GM19099 (cell line): ENCODE measurements at regions not wholly inside any gene's neighbourhood (a gene's known extent, or its start where the extent isn't known, plus 50 kb on each side); places are given as distances from the start of the nearest gene placed in this dataset.

Experiments used
- POLR2A ChIP-seq: IDR thresholded peaks from 3 replicates; pipeline ENCODE4 v1.6.1; 2011; ENCODE audit warnings: low read depth; ENCODE audit not compliant: insufficient read length; ENCODE audit errors: extremely low read depth

- TF ChIP-seq POLR2A, result no peak
These were observed 367.4 kb upstream of the MYT1L start for GRCh38 chr2:2698182-2699120.

- TF ChIP-seq POLR2A, result no peak
These were observed 365.8 kb upstream of the MYT1L start for GRCh38 chr2:2696733-2697455.

- TF ChIP-seq POLR2A, result no peak
These were observed 365.2 kb upstream of the MYT1L start for GRCh38 chr2:2696325-2696724.

GRCh38 chr2:2694746-2695145, 363.7 kb upstream of the MYT1L start:
- TF ChIP-seq POLR2A, result no peak

- TF ChIP-seq POLR2A, result no peak
These were observed 361.7 kb upstream of the MYT1L start for GRCh38 chr2:2692599-2693389.

- TF ChIP-seq POLR2A, result no peak
These were observed 360.3 kb upstream of the MYT1L start for GRCh38 chr2:2691419-2691818.

- no peak for TF ChIP-seq POLR2A
These were observed 359.9 kb upstream of the MYT1L start for GRCh38 chr2:2690985-2691384.

GRCh38 chr2:2689306-2689705, 358.2 kb upstream of the MYT1L start:
- no peak for TF ChIP-seq POLR2A

GRCh38 chr2:2688254-2688653, 357.2 kb upstream of the MYT1L start:
- TF ChIP-seq POLR2A, result no peak

- TF ChIP-seq POLR2A, result no peak
These were observed 356.7 kb upstream of the MYT1L start for GRCh38 chr2:2687745-2688144.

- no peak for TF ChIP-seq POLR2A
These were observed 355.1 kb upstream of the MYT1L start for GRCh38 chr2:2686222-2686621.

- no peak for TF ChIP-seq POLR2A
These were observed 352.6 kb upstream of the MYT1L start for GRCh38 chr2:2683606-2684224.

GRCh38 chr2:2682700-2683342, 351.7 kb upstream of the MYT1L start:
- TF ChIP-seq POLR2A, result no peak

GRCh38 chr2:2681711-2682251, 350.7 kb upstream of the MYT1L start:
- no peak for TF ChIP-seq POLR2A
